Uterus (tissue), 2 donors: ENCODE measurements at regions not wholly inside any gene's neighbourhood (a gene's known extent, or its start where the extent isn't known, plus 50 kb on each side); places are given as distances from the start of the nearest gene placed in this dataset.

Experiments
- POLR2A ChIP-seq, 2 donors: fragments of 450-650 bp; IDR thresholded peaks; one replicate each; pipeline ENCODE4 v1.6.1; 2016; ENCODE audit warnings: antibody characterized with exemption in 2 of 2, mild to moderate bottlenecking in 1 of 2, moderate library complexity in 1 of 2
- TF ChIP-seq, protein P1 (sequence below), 4 experiments: fragments of 200-600 bp in 2 of 4; fragments of 450-650 bp in 2 of 4; sonication (generic) in 2 of 4; IDR thresholded peaks; one replicate each; pipeline ENCODE4 v1.5.1; 2016 to 2019; ENCODE audit warnings: antibody characterized with exemption in 4 of 4, mild to moderate bottlenecking in 2 of 4, moderate library complexity in 1 of 4

GRCh38 chr7:81427461-81427860 is 342.4 kb downstream of the HGF start:
- TF ChIP-seq POLR2A (IDR thresholded peaks at IDR 0.05), result no peak
- TF ChIP-seq, protein P1, sequence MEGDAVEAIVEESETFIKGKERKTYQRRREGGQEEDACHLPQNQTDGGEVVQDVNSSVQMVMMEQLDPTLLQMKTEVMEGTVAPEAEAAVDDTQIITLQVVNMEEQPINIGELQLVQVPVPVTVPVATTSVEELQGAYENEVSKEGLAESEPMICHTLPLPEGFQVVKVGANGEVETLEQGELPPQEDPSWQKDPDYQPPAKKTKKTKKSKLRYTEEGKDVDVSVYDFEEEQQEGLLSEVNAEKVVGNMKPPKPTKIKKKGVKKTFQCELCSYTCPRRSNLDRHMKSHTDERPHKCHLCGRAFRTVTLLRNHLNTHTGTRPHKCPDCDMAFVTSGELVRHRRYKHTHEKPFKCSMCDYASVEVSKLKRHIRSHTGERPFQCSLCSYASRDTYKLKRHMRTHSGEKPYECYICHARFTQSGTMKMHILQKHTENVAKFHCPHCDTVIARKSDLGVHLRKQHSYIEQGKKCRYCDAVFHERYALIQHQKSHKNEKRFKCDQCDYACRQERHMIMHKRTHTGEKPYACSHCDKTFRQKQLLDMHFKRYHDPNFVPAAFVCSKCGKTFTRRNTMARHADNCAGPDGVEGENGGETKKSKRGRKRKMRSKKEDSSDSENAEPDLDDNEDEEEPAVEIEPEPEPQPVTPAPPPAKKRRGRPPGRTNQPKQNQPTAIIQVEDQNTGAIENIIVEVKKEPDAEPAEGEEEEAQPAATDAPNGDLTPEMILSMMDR (IDR thresholded peaks at IDR 0.05), result no peak
